GM21723 (cell line): ENCODE measurements at regions not wholly inside any gene's neighbourhood (a gene's known extent, or its start where the extent isn't known, plus 50 kb on each side); places are given as distances from the start of the nearest gene placed in this dataset.

Source experiments
- ATAC-seq: cut with Tn5 transposase; IDR thresholded peaks from one replicate; pipeline ENCODE4 v1.9.1; 2021; ENCODE audit warnings: mild to moderate bottlenecking, moderate library complexity; ENCODE audit not compliant: unreplicated experiment

GRCh38 chrX:39453889-39454621 lies 643.7 kb downstream of the BCOR start:
- no peak for ATAC-seq

GRCh38 chrX:39456894-39457604 lies 640.7 kb downstream of the BCOR start:
- ATAC-seq: no peak

- ATAC-seq: no peak
Measured at GRCh38 chrX:39458779-39459178, 639.0 kb downstream of the BCOR start.

- no peak for ATAC-seq
Measured at GRCh38 chrX:39459204-39459603, 638.6 kb downstream of the BCOR start.

GRCh38 chrX:39459952-39460351 lies 637.8 kb downstream of the BCOR start:
- ATAC-seq: no peak

GRCh38 chrX:39460499-39460898 lies 637.3 kb downstream of the BCOR start:
- no peak for ATAC-seq

GRCh38 chrX:39462835-39463234 lies 634.9 kb downstream of the BCOR start:
- no peak for ATAC-seq

GRCh38 chrX:39464253-39464652 lies 633.5 kb downstream of the BCOR start:
- ATAC-seq: no peak

- ATAC-seq: no peak
Measured at GRCh38 chrX:39465467-39465866, 632.3 kb downstream of the BCOR start.

GRCh38 chrX:39465906-39466305 lies 631.9 kb downstream of the BCOR start:
- no peak for ATAC-seq

GRCh38 chrX:39469126-39469525 lies 628.6 kb downstream of the BCOR start:
- no peak for ATAC-seq

GRCh38 chrX:39470588-39471407 lies 627.0 kb downstream of the BCOR start:
- ATAC-seq: no peak

GRCh38 chrX:39472161-39472560 lies 625.6 kb downstream of the BCOR start:
- no peak for ATAC-seq

GRCh38 chrX:39473812-39474211 lies 623.9 kb downstream of the BCOR start:
- no peak for ATAC-seq

GRCh38 chrX:39475372-39475771 lies 622.4 kb downstream of the BCOR start:
- ATAC-seq: no peak

- ATAC-seq: no peak
Measured at GRCh38 chrX:39476604-39477021, 621.1 kb downstream of the BCOR start.

GRCh38 chrX:39477031-39477761 lies 620.6 kb downstream of the BCOR start:
- ATAC-seq: no peak

- ATAC-seq: no peak
Measured at GRCh38 chrX:39477762-39478120, 620.0 kb downstream of the BCOR start.

- ATAC-seq: no peak
Measured at GRCh38 chrX:39479856-39480255, 617.9 kb downstream of the BCOR start.

- ATAC-seq: no peak
Measured at GRCh38 chrX:39480963-39481362, 616.8 kb downstream of the BCOR start.

GRCh38 chrX:39481621-39482020 lies 616.1 kb downstream of the BCOR start:
- ATAC-seq: no peak
